SK-N-SH treated with all-trans-retinoic acid at 6 μM for 48 hours (cell line): ENCODE measurements at regions not wholly inside any gene's neighbourhood (a gene's known extent, or its start where the extent isn't known, plus 50 kb on each side); places are given as distances from the start of the nearest gene placed in this dataset.

Experiments
- ATAC-seq: fragments of 200-7000 bp; cut with Tn5 transposase; 3 replicates; pipeline ENCODE4 v1.9.1; 2020; ENCODE audit warnings: mild to moderate bottlenecking, moderate library complexity
- ARNTL ChIP-seq: fragments of 450-650 bp; formaldehyde crosslinking; IDR thresholded peaks from 2 replicates; pipeline ENCODE4 v1.5.0; 2020; ENCODE audit warnings: low read depth, mild to moderate bottlenecking, moderate library complexity, borderline replicate concordance
- BACH2 ChIP-seq: fragments of 250-450 bp; sonication (Bioruptor Pico); IDR thresholded peaks from 2 replicates; pipeline ENCODE4 v1.9.0; 2021; ENCODE audit warnings: mild to moderate bottlenecking, borderline replicate concordance
- CREB5 ChIP-seq: fragments of 250-450 bp; sonication (Bioruptor Pico); IDR thresholded peaks from 2 replicates; pipeline ENCODE4 v1.5.1; 2020; ENCODE audit warnings: low read depth, mild to moderate bottlenecking, moderate library complexity
- CSDC2 ChIP-seq: fragments of 250-450 bp; sonication (Bioruptor Pico); IDR thresholded peaks from 2 replicates; pipeline ENCODE4 v1.5.0; 2020; ENCODE audit warnings: mild to moderate bottlenecking, moderate library complexity
- ESRRG ChIP-seq: fragments of 250-450 bp; sonication (Bioruptor Pico); IDR thresholded peaks from 2 replicates; pipeline ENCODE4 v1.6.1; 2021; ENCODE audit warnings: mild to moderate bottlenecking
- GLIS3 ChIP-seq: fragments of 250-450 bp; sonication (Bioruptor Pico); IDR thresholded peaks from 2 replicates; pipeline ENCODE4 v1.5.0; 2020; ENCODE audit warnings: mild to moderate bottlenecking, moderate library complexity
- OSR1 ChIP-seq: fragments of 250-450 bp; sonication (Bioruptor Pico); IDR thresholded peaks from 2 replicates; pipeline ENCODE4 v1.8.0; 2022; ENCODE audit warnings: moderate library complexity, mild to moderate bottlenecking, inconsistent platforms
- PPARA ChIP-seq: fragments of 250-450 bp; sonication (Bioruptor Pico); IDR thresholded peaks from 2 replicates; pipeline ENCODE4 v1.5.0; 2020; ENCODE audit warnings: mild to moderate bottlenecking, borderline replicate concordance
- RARB ChIP-seq: fragments of 250-450 bp; sonication (Bioruptor Pico); IDR thresholded peaks from 2 replicates; pipeline ENCODE4 v1.8.0; 2021; ENCODE audit warnings: mild to moderate bottlenecking, moderate library complexity
- SNAI2 ChIP-seq: fragments of 250-450 bp; sonication (Bioruptor Pico); IDR thresholded peaks from 2 replicates; pipeline ENCODE4 v1.5.0; 2020; ENCODE audit warnings: mild to moderate bottlenecking, moderate library complexity
- TCF4 ChIP-seq: fragments of 250-450 bp; sonication (Bioruptor Pico); IDR thresholded peaks from 2 replicates; pipeline ENCODE4 v1.8.0; 2021; ENCODE audit warnings: mild to moderate bottlenecking, moderate library complexity, borderline replicate concordance
- TSHZ2 ChIP-seq: fragments of 250-450 bp; sonication (Bioruptor Pico); IDR thresholded peaks from 2 replicates; pipeline ENCODE4 v1.5.0; 2020; ENCODE audit warnings: mild to moderate bottlenecking, moderate library complexity
- ZC3H10 ChIP-seq: fragments of 250-450 bp; sonication (Bioruptor Pico); IDR thresholded peaks from 2 replicates; pipeline ENCODE4 v1.5.1; 2021; ENCODE audit warnings: mild to moderate bottlenecking, moderate library complexity
- ZFP3 ChIP-seq: fragments of 250-450 bp; sonication (Bioruptor Pico); IDR thresholded peaks from 2 replicates; pipeline ENCODE4 v1.5.0; 2020; ENCODE audit warnings: mild to moderate bottlenecking, moderate library complexity
- ZFP30 ChIP-seq: fragments of 450-650 bp; formaldehyde crosslinking; IDR thresholded peaks from 2 replicates; pipeline ENCODE4 v1.5.0; 2022; ENCODE audit warnings: mild to moderate bottlenecking, moderate library complexity
- ZNF565 ChIP-seq: fragments of 450-650 bp; formaldehyde crosslinking; conservative IDR thresholded peaks from 2 replicates; pipeline ENCODE4 v1.5.0; 2020; ENCODE audit warnings: low read depth, mild to moderate bottlenecking, moderate library complexity
- ZNF70 ChIP-seq: fragments of 450-650 bp; formaldehyde crosslinking; IDR thresholded peaks from 2 replicates; pipeline ENCODE4 v1.5.0; 2020; ENCODE audit warnings: mild to moderate bottlenecking, moderate library complexity
- ZNF8 ChIP-seq: fragments of 450-650 bp; formaldehyde crosslinking; IDR thresholded peaks from 2 replicates; pipeline ENCODE4 v1.5.0; 2020; ENCODE audit warnings: mild to moderate bottlenecking, moderate library complexity
- TF ChIP-seq, protein P1 (sequence below): fragments of 250-450 bp; sonication (Bioruptor Pico); IDR thresholded peaks from 2 replicates; pipeline ENCODE4 v1.8.0; 2021; ENCODE audit warnings: low read depth, mild to moderate bottlenecking, moderate library complexity, borderline replicate concordance
- TF ChIP-seq, protein P2 (sequence below): fragments of 250-450 bp; sonication (Bioruptor Pico); IDR thresholded peaks from 2 replicates; pipeline ENCODE4 v1.5.1; 2021; ENCODE audit warnings: mild to moderate bottlenecking, moderate library complexity
- TF ChIP-seq, protein P3 (sequence below): fragments of 250-450 bp; sonication (Bioruptor Pico); IDR thresholded peaks from 2 replicates; pipeline ENCODE4 v1.8.0; 2020; ENCODE audit warnings: mild to moderate bottlenecking, moderate library complexity, borderline replicate concordance

GRCh38 chr6:95469511-95469910 lies 107.8 kb upstream of the MANEA start:
- no peak for ATAC-seq
- no peak for TF ChIP-seq ZFP3 (CRISPR knock-in tag)
- no peak for TF ChIP-seq ESRRG
- no peak for TF ChIP-seq RARB (CRISPR knock-in tag)

DNA sequence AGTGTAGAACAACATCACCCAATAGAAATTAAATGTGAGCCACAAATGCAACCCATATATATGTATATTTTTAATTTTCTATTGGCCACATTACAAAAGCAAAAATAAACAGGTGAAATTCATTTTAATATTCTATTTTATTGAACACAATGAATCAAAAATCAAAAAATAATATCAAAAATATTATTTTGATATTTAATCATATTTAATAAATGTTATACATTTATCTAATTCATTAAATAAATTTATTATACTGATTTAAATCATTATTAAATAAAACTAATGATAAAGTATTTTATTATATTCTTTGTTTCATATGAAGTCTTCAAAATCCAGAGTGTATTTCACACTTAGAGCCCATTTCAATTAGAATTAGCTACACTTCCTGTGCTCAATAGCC lies 98.4 kb upstream of the MANEA start:
- TF ChIP-seq TSHZ2, result no peak
- TF ChIP-seq, protein P1, sequence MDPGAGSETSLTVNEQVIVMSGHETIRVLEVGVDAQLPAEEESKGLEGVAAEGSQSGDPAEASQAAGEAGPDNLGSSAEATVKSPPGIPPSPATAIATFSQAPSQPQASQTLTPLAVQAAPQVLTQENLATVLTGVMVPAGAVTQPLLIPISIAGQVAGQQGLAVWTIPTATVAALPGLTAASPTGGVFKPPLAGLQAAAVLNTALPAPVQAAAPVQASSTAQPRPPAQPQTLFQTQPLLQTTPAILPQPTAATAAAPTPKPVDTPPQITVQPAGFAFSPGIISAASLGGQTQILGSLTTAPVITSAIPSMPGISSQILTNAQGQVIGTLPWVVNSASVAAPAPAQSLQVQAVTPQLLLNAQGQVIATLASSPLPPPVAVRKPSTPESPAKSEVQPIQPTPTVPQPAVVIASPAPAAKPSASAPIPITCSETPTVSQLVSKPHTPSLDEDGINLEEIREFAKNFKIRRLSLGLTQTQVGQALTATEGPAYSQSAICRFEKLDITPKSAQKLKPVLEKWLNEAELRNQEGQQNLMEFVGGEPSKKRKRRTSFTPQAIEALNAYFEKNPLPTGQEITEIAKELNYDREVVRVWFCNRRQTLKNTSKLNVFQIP (CRISPR knock-in tag), result no peak
- no peak for TF ChIP-seq ZC3H10 (CRISPR knock-in tag)
- TF ChIP-seq ESRRG, result no peak
- TF ChIP-seq ZFP3 (CRISPR knock-in tag), result no peak
- no peak for TF ChIP-seq SNAI2
- TF ChIP-seq ZNF8 (CRISPR knock-in tag), result no peak
- TF ChIP-seq BACH2 (CRISPR knock-in tag), result no peak
- no peak for TF ChIP-seq OSR1
- TF ChIP-seq CREB5 (CRISPR knock-in tag), result no peak
- no peak for TF ChIP-seq CSDC2 (CRISPR knock-in tag)
- no peak for TF ChIP-seq TCF4
- no peak for TF ChIP-seq PPARA (CRISPR knock-in tag)
- TF ChIP-seq GLIS3 (CRISPR knock-in tag), result no peak
- no peak for ATAC-seq

GRCh38 chr6:95487817-95488216 lies 89.5 kb upstream of the MANEA start:
- no peak for ATAC-seq
- no peak for TF ChIP-seq ZFP30
- TF ChIP-seq GLIS3 (CRISPR knock-in tag), result no peak
- no peak for TF ChIP-seq ZC3H10 (CRISPR knock-in tag)
- no peak for TF ChIP-seq ZNF70 (CRISPR knock-in tag)
- TF ChIP-seq RARB (CRISPR knock-in tag), result no peak
- no peak for TF ChIP-seq BACH2 (CRISPR knock-in tag)
- TF ChIP-seq TSHZ2, result no peak
- no peak for TF ChIP-seq CREB5 (CRISPR knock-in tag)
- TF ChIP-seq, protein P2, sequence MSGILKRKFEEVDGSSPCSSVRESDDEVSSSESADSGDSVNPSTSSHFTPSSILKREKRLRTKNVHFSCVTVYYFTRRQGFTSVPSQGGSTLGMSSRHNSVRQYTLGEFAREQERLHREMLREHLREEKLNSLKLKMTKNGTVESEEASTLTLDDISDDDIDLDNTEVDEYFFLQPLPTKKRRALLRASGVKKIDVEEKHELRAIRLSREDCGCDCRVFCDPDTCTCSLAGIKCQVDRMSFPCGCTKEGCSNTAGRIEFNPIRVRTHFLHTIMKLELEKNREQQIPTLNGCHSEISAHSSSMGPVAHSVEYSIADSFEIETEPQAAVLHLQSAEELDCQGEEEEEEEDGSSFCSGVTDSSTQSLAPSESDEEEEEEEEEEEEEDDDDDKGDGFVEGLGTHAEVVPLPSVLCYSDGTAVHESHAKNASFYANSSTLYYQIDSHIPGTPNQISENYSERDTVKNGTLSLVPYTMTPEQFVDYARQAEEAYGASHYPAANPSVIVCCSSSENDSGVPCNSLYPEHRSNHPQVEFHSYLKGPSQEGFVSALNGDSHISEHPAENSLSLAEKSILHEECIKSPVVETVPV, result no peak
- TF ChIP-seq, protein P1 (CRISPR knock-in tag), result no peak
- TF ChIP-seq ZNF8 (CRISPR knock-in tag), result no peak
- TF ChIP-seq ESRRG, result no peak
- no peak for TF ChIP-seq ZNF565 (CRISPR knock-in tag)
- TF ChIP-seq CSDC2 (CRISPR knock-in tag), result no peak
- no peak for TF ChIP-seq TCF4
- TF ChIP-seq PPARA (CRISPR knock-in tag), result no peak
- TF ChIP-seq ARNTL (CRISPR knock-in tag), result no peak
- no peak for TF ChIP-seq ZFP3 (CRISPR knock-in tag)
- TF ChIP-seq, protein P3, sequence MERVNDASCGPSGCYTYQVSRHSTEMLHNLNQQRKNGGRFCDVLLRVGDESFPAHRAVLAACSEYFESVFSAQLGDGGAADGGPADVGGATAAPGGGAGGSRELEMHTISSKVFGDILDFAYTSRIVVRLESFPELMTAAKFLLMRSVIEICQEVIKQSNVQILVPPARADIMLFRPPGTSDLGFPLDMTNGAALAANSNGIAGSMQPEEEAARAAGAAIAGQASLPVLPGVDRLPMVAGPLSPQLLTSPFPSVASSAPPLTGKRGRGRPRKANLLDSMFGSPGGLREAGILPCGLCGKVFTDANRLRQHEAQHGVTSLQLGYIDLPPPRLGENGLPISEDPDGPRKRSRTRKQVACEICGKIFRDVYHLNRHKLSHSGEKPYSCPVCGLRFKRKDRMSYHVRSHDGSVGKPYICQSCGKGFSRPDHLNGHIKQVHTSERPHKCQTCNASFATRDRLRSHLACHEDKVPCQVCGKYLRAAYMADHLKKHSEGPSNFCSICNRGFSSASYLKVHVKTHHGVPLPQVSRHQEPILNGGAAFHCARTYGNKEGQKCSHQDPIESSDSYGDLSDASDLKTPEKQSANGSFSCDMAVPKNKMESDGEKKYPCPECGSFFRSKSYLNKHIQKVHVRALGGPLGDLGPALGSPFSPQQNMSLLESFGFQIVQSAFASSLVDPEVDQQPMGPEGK (CRISPR knock-in tag), result no peak
